ENCODE measurements at regions not wholly inside any gene's neighbourhood (a gene's known extent, or its start where the extent isn't known, plus 50 kb on each side); places are given as distances from the start of the nearest gene placed in this dataset.

DNA sequence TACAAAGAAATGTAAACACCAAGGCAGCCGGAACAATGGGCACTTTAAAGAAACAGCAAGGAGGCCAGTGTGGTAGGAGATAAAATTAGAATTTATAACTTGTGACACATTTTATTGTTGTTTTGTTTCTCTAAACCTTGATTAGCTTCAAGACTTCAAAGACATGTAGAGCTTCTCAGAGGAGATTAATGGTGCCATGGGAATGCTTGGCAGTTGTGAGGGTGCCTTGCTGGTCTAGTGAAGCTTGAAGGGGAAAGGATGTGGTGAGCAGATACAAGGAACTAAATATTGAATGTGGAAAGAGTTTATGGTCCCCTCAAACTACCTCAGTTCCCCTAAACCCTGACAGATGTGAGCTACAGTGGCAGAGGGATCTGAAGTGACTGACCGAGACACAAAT is 322.4 kb upstream of the ADAMTS16 start:
- Histone ChIP-seq H3K27ac (no peak overlapping the region), H3K9me3 (no peaks in the 10 kb centered on the region), H3K4me1 (no peaks in the 10 kb centered on the region), H3K4me3 (no peak overlapping the region), H3K27me3 (no peaks in the 10 kb centered on the region), H3K36me3 (no peaks in the 10 kb centered on the region)
- TF ChIP-seq POLR2A (IDR thresholded peaks at IDR 0.05) (no peak), CTCF (IDR thresholded peaks at IDR 0.05) (no peak)
- intact Hi-C loops (cut with DNase I): no loop called here
- DNase-seq: no peak
- WGBS, 2 donors: 64 to 68% methylated on average over 2 of the region's 2 CpGs

DNA sequence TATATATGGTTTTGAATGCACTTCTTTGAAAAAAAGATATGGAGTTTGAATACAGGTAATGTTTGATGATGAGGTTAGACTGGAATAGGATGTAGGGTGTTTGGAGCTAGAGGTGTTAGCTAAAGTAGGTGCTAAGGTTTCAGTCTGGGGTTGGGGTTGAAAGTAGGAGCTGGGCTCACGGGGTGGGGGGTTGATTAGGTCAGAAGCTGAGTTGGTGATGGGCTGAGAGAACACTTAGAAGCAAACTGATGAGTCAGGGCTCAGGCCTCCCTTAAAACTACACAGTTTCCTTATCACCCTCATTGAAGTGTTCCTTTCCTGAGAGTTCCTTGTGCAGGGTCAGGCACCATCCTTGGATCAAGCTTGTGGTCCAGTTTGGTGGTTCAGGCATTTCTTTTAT is 308.8 kb upstream of the ADAMTS16 start:
- H3K4me1 ChIP-seq: no peaks in the 10 kb centered on the region
- TF ChIP-seq POLR2A (IDR thresholded peaks at IDR 0.05) (no peak), CTCF (IDR thresholded peaks at IDR 0.05) (no peak)
- DNase-seq: no peak
- 6 to 50% methylated on average over 1 of the region's 1 CpG for WGBS, 2 donors
- intact Hi-C loops (cut with DNase I): no loop called here
- no peaks in the 10 kb centered on the region for H3K36me3 ChIP-seq
- H3K9me3 ChIP-seq: no peaks in the 10 kb centered on the region
- H3K27me3 ChIP-seq: no peaks in the 10 kb centered on the region
- H3K4me3 ChIP-seq: no peak overlapping the region
- no peak overlapping the region for H3K27ac ChIP-seq

DNA sequence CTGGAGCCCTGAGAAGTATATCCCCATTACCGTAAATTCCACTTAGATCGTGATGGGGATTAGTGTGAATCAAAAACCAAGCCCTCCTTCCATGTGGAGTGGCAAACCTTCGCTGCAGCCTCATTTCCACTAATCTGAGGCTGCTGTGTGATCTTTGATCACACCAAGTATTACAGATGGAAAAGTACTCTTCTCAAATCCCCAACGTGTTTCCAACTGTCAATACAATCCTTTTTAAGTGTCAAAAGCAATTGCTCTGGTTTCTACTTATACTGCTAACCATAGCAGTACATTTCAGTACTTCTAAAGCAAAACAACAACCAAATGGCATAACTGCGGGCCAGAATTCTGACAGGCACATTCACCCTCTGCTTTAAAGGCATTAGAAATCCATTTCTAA is 307.7 kb upstream of the ADAMTS16 start:
- Histone ChIP-seq H3K27ac (no peak overlapping the region), H3K4me1 (no peaks in the 10 kb centered on the region), H3K27me3 (no peaks in the 10 kb centered on the region), H3K4me3 (no peak overlapping the region), H3K9me3 (no peaks in the 10 kb centered on the region), H3K36me3 (no peaks in the 10 kb centered on the region)
- WGBS, 2 donors: 59 to 63% methylated on average over 5 of the region's 5 CpGs
- DNase-seq: no peak
- intact Hi-C loops (cut with DNase I): no loop called here
- TF ChIP-seq CTCF (IDR thresholded peaks at IDR 0.05): no peak
- no peak for TF ChIP-seq POLR2A (IDR thresholded peaks at IDR 0.05)

DNA sequence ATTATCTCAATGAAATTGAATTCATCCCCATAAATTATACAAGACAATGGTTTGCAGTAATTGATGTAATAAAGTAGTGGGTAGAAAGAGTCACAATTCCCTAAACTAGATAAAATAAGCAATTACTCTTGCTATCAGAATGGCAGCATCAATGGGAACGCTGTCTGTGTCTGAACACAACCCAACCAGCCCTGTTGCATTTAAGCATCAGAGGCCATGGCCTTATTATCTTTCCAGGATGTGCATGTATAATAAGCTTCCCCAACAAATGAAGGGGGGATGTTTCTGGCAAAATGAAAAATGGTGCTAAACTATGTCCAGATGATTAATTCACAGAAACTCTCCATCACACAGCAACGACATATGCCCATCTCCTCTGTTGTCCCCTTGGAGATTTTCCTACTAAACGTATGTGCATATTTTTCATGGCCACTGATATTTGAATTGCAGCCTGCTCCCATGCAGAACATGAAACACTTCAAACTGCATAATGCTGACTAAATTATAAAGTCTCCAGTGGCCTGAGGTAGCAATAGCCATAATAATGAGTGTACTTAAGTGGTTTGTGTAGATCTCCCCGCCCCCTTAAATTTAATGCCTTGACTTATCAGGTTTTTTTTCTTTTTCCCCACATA is 306.9 kb upstream of the ADAMTS16 start:
- H3K27me3 ChIP-seq: no peaks in the 10 kb centered on the region
- DNase-seq: no peak
- no peaks in the 10 kb centered on the region for H3K36me3 ChIP-seq
- H3K27ac ChIP-seq: no peak overlapping the region
- TF ChIP-seq POLR2A (IDR thresholded peaks at IDR 0.05) (no peak), CTCF (IDR thresholded peaks at IDR 0.05) (no peak)
- intact Hi-C loops (cut with DNase I): no loop called here
- no peaks in the 10 kb centered on the region for H3K4me1 ChIP-seq
- no peaks in the 10 kb centered on the region for H3K9me3 ChIP-seq
- no peak overlapping the region for H3K4me3 ChIP-seq
- WGBS, 2 donors: 54 to 63% methylated on average over 4 of the region's 4 CpGs

DNA sequence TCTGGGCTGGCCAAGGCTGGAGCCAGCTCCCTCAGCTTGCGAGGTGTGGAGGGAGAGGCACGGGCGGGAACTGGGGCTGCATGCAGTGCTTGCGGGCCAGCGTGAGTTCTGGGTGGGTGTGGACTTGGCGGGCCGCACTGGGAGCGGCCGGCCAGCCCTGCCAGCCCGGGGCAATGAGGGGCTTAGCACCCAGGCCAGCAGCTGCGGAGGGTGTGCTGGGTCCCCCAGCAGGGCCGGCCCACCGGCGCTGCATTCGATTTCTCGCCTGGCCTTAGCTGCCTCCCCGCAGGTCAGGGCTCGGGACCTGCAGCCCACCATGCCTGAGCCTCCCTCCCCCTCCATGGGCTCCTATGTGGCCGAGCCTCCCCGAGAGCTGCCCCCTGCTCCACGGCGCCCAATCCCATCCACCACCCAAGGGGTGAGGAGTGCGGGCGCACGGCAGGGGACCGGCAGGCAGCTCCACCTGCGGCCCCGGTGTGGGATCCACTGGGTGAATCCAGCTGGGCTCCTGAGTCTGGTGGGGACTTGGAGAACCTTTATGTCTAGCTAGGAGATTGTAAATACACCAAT is 302.6 kb upstream of the ADAMTS16 start:
- Histone ChIP-seq H3K27ac (no peak overlapping the region), H3K4me1 (no peaks in the 10 kb centered on the region), H3K36me3 (no peaks in the 10 kb centered on the region), H3K4me3 (no peak overlapping the region), H3K9me3 (no peaks in the 10 kb centered on the region), H3K27me3 (no peaks in the 10 kb centered on the region)
- intact Hi-C loops (cut with DNase I): no loop called here
- DNase-seq: no peak
- 95 to 100% methylated on average over 3 to 4 of the region's 28 CpGs for WGBS, 2 donors
- TF ChIP-seq CTCF (IDR thresholded peaks at IDR 0.05): no peak

Measured in esophagus squamous epithelium (tissue), 5 donors.